GM19395 (cell line): ENCODE measurements at regions not wholly inside any gene's neighbourhood (a gene's known extent, or its start where the extent isn't known, plus 50 kb on each side); places are given as distances from the start of the nearest gene placed in this dataset.
"Not testable (repeated sequence)": the region's sequence is repeated elsewhere in the genome, so short reads cannot be mapped to it uniquely, and the experiment has no call there.

Experiments used
- ATAC-seq: cut with Tn5 transposase; IDR thresholded peaks from one replicate; pipeline ENCODE4 v1.9.1; 2021; ENCODE audit warnings: mild to moderate bottlenecking, moderate library complexity; ENCODE audit not compliant: unreplicated experiment

DNA sequence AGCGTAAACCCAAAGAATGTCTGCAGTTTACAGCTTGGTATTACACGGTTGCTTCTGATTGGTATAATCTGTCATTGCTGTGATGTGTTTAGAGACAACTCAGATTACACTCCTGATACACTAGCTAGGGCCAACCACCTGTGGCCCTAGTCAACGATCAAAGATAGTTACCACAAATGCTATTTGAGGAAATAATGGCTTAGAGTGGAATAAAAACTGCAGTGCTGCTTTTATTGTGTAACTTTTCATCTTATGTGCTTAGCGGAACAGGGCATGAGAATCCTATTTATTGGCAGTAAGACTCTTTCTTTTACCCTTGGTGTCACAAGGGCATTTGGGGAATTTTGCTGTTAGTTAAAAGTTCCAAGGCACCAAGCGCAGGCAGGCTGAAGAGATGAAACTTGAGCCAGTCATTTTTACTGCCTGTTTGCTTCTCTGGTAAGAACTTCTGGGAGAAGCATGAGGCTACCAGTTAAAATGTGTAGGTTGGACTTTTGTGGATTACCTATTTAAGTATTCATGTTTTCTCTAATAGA, 363.3 kb downstream of the KCNRG start:
- ATAC-seq: no peak

- no peak for ATAC-seq
Measured at GRCh38 chr13:50379584-50379983, 364.3 kb downstream of the KCNRG start.

DNA sequence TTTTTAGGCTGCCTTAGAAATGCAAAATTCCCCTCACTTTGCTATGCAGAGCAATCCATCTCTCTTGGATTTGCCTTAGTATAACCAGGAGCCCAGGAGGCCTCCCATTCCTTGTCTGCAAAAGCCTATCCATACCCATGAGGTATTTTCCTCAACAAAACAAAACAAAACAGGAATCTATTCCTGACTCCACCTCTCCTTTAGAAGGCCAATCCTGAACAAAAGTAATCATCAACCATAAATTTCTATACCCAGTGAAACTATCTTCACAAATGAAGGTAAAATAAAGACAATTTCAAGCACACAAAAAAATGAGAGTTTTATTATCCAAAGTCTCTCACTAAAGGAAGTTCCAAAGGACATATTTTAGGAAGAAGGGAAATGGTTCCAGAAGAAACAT, 365.7 kb downstream of the KCNRG start:
- no peak for ATAC-seq

- ATAC-seq: no peak
Measured at GRCh38 chr13:50382511-50382910, 367.3 kb downstream of the KCNRG start.

DNA sequence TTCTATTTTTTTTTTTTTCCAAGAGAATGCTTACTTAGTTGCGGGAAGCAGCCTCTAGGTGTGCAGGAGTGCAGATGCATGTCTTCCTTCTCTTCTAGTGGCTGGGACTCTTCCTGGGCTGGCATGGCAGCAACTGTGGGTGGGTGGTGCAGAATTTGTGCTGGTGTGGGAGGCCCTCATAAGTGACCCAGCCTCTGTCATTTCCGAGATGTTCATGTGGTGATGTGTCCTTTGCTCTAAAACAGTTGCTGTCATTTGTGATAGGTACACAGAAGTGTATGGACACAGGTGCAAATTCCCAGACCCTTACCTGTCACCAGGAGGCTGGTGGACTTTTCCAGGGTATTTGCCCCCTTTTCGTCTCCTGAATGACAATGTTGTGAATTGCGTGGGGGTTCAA, 367.7 kb downstream of the KCNRG start:
- no peak for ATAC-seq

DNA sequence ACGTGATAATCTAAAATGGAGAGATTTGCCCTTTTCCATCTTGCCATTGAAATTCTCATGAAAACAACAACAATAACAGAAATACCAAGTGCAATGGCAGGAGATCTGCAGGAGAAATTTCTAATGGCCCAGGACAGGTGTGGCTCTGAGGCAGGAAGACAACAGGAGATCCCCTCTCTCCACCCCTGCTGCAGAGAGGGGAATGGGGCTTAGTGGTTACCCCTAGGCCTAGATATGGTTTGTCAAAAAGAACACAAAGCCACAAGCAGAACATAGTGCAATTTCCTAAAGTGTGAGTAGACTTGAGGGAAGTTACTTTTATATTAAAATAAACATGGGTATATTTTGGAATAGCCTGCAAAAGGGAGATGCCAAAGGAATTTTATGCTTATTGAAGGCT, 369.5 kb downstream of the KCNRG start:
- ATAC-seq: no peak

DNA sequence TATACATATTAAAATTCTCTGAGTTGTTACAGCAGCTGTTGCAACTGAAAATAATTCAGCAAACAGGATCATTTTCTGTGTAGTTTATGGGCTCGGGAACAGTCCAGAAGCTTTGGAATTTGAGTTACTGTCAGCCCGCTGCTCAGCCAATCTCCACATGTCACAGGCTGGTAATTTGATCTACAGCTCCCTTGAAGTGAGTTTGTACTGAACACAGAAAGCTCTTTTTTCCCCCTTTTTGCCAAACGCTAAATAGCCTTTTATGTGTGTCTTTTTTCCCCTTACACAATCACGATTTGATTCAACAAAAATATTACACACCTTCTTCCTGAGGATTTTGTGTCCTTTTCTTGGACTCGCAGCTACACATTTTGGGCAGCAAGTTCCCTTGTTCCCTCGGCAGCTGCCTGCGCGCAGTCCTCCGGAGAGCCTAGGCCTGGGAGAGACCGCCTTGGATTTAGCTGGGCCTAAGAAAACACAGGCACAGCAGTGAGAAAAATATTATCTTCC, 371.4 kb downstream of the KCNRG start:
- no peak for ATAC-seq

- no peak for ATAC-seq
Measured at GRCh38 chr13:50387051-50387581, 371.9 kb downstream of the KCNRG start.

DNA sequence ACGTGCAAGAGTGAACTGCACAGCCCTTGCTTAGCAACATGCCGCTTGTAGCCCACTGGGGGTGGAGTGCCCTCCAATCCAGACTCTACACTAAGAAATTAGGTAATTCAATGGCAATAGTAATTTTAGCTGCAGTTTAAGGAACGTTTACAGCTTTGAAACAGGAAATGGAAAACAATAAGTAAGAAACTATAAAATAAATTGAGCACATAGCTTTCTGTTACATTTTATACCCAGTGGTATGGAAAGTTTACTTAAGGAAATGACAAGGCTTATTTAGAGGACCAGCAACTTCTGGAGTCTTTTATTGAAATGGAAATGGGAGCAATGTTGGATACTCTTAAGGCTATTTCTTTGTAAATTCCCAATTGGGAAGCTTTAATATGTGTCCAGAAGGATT, 373.2 kb downstream of the KCNRG start:
- ATAC-seq: no peak

- no peak for ATAC-seq
Measured at GRCh38 chr13:50389726-50390125, 374.5 kb downstream of the KCNRG start.

DNA sequence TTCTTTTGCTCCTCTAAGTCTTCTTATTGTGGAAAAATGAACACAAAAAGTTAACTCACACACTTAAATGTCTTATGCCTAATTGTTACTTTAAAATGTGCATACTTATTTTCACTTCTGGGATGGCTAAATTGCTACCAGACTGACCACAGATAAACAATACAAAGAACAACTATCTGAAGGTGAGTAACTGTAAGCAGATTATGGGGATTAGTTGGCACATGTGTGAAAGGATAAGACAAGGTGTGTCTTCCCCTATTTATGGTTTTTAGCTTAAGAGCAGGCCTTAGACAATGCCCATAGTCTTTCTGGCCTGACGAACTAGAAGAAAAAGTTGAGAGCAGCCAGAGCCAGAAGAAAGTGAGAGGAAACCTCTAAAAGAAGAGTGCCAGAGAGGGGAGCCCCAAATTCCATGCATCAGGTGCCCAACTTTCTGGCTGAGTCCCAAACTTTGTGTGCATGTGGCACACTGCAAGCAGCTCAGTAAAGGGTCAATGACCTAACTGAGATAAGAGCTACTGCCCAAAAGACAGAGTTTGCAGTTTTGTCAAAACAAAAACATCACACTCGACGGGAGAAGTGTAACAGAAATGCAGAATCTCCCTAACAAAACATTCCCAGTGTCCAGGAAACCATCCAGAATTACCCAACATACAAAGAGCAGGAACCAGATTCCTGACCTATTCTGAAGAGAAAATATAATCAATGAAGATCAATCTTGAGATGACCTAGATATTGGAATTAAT, 375.4 kb downstream of the KCNRG start:
- ATAC-seq: no peak

- no peak for ATAC-seq
Measured at GRCh38 chr13:50392977-50393376, 377.7 kb downstream of the KCNRG start.

DNA sequence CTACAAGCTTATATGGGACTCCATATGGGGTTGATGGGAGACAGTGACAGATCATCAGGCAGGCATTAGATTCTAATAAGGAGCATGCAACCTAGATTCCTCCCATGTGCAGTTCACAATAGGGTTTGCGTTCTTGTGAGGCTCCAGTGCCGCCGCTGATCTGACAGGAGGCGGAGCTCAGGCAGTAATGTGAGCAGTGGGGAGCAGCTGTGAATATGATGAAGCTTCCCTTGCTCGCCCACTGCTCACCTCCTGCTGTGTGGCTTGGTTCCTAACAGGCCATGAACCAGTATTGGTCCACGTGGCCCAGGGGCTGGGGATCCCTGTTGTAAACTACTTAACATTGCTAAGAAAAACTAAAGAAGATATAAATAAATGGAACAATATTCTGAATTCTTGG, 378.4 kb downstream of the KCNRG start:
- ATAC-seq: no peak

DNA sequence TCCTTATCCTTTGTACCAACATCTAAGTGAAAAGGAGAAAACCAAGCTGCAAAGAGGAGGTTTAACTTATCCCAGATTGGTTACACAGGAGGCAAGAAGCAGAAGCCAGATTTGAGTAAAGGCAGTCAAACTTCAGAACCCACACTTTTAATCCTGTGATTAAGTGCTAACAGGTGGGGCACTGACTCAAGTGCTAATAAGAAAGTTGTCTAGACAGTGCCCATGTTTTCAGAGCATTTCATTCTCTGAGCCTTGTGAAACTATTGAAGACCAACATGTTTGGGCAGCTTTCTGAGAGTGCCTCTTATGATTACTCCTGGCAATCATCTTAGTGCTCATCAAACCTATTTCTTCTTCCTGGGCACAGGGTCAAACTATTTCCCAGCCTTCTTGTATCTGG, 380.8 kb downstream of the KCNRG start:
- no peak for ATAC-seq

DNA sequence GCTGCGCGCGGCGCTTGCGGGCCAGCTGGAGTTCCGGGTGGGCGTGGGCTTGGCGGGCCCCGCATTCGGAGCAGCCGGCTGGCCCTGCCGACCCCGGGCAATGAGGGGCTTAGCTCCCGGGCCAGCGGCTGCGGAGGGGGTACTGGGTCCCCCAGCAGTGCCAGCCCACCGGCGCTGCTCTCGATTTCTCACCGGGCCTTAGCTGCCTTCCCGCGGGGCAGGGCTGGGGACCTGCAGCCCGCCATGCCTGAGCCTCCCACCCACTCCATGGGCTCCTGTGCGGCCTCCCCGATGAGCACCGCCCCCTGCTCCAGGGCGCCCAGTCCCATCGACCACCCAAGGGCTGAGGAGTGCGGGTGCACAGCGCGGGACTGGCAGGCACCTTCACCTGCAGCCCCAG, 381.4 kb downstream of the KCNRG start:
- ATAC-seq: not testable (repeated sequence)

DNA sequence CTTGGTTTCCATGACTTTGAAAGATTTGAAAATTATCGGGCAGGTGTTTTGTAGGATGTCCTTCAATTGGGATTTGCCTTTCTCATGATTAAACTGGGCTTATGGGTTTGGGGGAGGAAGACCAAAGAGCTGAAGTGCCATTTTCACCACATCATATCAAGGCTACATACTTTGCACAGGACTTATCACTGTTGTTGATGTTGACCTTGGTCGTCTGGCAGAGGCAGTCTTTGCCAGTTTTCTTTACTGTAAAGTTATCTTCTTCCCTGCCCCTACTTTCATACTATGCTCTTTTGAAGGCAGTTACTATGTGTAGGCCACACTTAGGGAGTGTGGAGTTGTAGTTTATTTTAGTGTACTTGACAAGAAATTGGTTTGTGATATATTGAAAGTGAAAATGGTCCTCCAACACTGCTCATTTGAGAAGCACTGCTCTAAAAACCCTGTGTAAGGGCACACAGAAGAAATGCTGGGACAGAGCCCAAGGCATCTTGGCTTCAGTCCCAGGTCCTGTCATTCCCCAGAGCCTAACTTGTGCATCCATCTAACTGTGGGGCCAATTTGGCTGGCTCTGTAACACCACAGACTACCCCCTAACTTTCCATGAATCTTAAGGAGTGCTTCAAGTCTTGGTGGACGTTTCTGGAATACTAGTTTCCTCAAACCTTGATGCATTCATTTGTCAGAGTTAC, 384.9 kb downstream of the KCNRG start:
- no peak for ATAC-seq

GRCh38 chr13:50401049-50401505, 385.8 kb downstream of the KCNRG start:
- ATAC-seq: no peak

DNA sequence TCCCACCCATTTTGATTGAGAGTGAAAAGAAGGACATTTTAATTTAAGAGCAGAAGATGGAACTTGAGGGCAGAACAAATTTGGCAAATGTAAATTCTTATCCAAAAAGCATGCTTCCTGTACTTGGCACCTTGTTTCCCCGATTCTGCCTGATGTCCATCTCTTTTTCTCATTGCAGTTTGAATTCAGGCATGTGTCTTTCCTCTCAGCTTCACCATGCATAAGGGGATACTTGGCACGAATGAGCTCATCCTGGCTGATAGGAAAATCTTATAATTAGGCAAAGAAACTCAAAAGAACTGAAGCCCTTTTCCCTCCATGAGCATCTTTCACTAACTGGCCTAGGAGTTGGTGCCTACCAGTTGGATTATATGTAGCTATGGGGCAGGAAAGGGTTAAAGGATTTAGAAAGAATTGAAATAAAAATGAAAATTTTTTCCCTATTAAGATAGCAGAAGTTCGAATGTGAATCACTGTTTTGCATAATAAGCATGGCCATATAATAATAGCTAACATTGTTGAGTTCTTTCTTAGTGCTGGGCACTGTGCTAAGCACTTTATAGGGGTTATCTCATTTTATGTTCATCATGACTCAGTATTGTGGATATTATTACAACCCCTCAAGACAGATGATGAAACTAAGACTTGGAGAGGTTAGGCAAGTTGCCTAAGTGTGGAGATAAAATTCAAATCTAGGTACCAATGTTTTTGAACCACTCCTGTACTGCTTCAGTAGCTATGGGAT, 386.6 kb downstream of the KCNRG start:
- no peak for ATAC-seq

GRCh38 chr13:50403311-50403710, 388.1 kb downstream of the KCNRG start:
- ATAC-seq: no peak

DNA sequence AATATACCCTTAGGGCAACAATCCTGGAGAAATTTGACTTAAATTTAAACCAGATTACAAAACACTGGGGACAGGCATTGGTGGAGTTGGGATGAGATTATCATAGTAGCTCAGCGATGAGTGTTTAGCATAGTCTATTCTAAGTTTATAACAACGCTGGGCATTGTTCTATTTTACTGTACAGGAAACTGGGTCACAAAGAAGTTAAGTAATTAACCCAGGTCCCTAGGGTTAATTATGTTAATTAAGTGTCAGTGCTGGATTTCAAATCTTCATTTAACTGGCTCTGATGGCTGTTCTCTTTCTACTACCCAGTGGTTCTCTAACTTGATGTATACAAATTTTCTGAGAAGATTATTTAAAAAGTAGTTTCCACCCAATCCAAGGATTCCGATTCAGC, 388.9 kb downstream of the KCNRG start:
- no peak for ATAC-seq

- no peak for ATAC-seq
Measured at GRCh38 chr13:50404769-50405168, 389.5 kb downstream of the KCNRG start.
